ENCODE measurements at regions not wholly inside any gene's neighbourhood (a gene's known extent, or its start where the extent isn't known, plus 50 kb on each side); places are given as distances from the start of the nearest gene placed in this dataset.

DNA sequence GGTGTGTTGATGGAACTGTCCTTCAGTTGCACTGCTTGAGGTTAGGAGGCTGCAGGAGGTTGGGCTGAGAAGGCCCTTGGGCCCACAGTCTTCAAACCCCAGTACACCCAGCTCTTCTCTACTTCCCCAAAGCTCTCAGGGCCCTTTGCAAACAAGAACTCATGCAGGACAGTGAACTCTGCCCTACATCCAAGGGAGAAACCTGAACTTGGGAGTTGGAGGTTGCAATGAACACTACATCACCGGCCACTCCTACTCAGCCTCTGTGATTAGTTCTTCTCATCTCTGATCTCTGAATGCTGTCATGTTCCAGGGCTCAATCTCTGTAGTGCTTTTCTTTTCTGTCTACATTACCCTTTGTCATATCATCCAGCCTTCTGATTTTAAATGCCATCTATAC is 148.5 kb upstream of the PDE7B start:
- TF ChIP-seq, protein P1, sequence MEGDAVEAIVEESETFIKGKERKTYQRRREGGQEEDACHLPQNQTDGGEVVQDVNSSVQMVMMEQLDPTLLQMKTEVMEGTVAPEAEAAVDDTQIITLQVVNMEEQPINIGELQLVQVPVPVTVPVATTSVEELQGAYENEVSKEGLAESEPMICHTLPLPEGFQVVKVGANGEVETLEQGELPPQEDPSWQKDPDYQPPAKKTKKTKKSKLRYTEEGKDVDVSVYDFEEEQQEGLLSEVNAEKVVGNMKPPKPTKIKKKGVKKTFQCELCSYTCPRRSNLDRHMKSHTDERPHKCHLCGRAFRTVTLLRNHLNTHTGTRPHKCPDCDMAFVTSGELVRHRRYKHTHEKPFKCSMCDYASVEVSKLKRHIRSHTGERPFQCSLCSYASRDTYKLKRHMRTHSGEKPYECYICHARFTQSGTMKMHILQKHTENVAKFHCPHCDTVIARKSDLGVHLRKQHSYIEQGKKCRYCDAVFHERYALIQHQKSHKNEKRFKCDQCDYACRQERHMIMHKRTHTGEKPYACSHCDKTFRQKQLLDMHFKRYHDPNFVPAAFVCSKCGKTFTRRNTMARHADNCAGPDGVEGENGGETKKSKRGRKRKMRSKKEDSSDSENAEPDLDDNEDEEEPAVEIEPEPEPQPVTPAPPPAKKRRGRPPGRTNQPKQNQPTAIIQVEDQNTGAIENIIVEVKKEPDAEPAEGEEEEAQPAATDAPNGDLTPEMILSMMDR (IDR thresholded peaks at IDR 0.05): no peak
- TF ChIP-seq POLR2A (IDR thresholded peaks at IDR 0.05): no peak
- no peak for TF ChIP-seq EP300 (IDR thresholded peaks at IDR 0.05)
